Activated naive CD4-positive, alpha-beta T cell treated with anti-CD3 and anti-CD28 coated beads, Interleukin-2, amount 10 ng/mL, durations not matched to agents 7 days and 5 days (primary cell): ENCODE measurements at regions not wholly inside any gene's neighbourhood (a gene's known extent, or its start where the extent isn't known, plus 50 kb on each side); places are given as distances from the start of the nearest gene placed in this dataset.
"Not testable (repeated sequence)": the region's sequence is repeated elsewhere in the genome, so short reads cannot be mapped to it uniquely, and the experiment has no call there.

Experiments
- CTCF ChIA-PET: fragments of 350-600 bp; sonication (Branson Sonifier 250); formaldehyde crosslinking; loops from one replicate; lab custom pipeline; 2021; ENCODE audit warnings: antibody characterized with exemption; lab: Charles Lee
- DNase-seq: peaks from one replicate; pipeline ENCODE4 v3.0.0-alpha.2; 2020
- H3K27ac Mint-ChIP-seq: one replicate; pipeline ENCODE4 v1.8.0; 2021; ENCODE audit warnings: mild to moderate bottlenecking, moderate library complexity, mixed read lengths
- H3K27me3 Mint-ChIP-seq: one replicate; pipeline ENCODE4 v1.8.0; 2021; ENCODE audit warnings: mild to moderate bottlenecking, mixed read lengths
- H3K36me3 Mint-ChIP-seq: one replicate; pipeline ENCODE4 v1.8.0; 2021; ENCODE audit warnings: mixed read lengths
- H3K4me1 Mint-ChIP-seq: one replicate; pipeline ENCODE4 v1.8.0; 2021; ENCODE audit warnings: mixed read lengths
- H3K4me3 Mint-ChIP-seq: one replicate; pipeline ENCODE4 v1.8.0; 2021; ENCODE audit warnings: mild to moderate bottlenecking, moderate library complexity, mixed read lengths
- H3K9me3 Mint-ChIP-seq: one replicate; pipeline ENCODE4 v1.8.0; 2021; ENCODE audit warnings: mixed read lengths

- Mint-ChIP-seq H3K27ac (no peak overlapping the region), H3K27me3 (peaks cover 9% of the 10 kb centered on the region), H3K9me3 (no peaks in the 10 kb centered on the region), H3K36me3 (no peaks in the 10 kb centered on the region), H3K4me3 (no peak overlapping the region), H3K4me1 (peaks cover 26% of the 10 kb centered on the region)
- no peak for DNase-seq
- CTCF ChIA-PET: interaction anchor here (1.4 kb wide), 1 partner anchor 309 kb away, joined by 3 read pairs; no protein-coding TSS in a partner anchor
Measured at GRCh38 chr21:35201799-35202198, 152.7 kb upstream of the RUNX1 start.

GRCh38 chr21:35201288-35201687 is 152.2 kb upstream of the RUNX1 start:
- CTCF ChIA-PET: interaction anchor here (1.4 kb wide), 1 partner anchor 309 kb away, joined by 3 read pairs; no protein-coding TSS in a partner anchor
- Mint-ChIP-seq H3K4me1 (peaks cover 21% of the 10 kb centered on the region), H3K27ac (no peak overlapping the region), H3K9me3 (no peaks in the 10 kb centered on the region), H3K36me3 (no peaks in the 10 kb centered on the region), H3K4me3 (no peak overlapping the region), H3K27me3 (peaks cover 4% of the 10 kb centered on the region)
- no peak for DNase-seq

GRCh38 chr21:35199733-35200015 is 150.6 kb upstream of the RUNX1 start:
- H3K27ac Mint-ChIP-seq: no peak overlapping the region
- H3K4me1 Mint-ChIP-seq: peaks cover 5% of the 10 kb centered on the region

GRCh38 chr21:35198982-35199732 is 150.1 kb upstream of the RUNX1 start:
- no peak for DNase-seq
- Mint-ChIP-seq H3K27ac (no peak overlapping the region), H3K36me3 (no peaks in the 10 kb centered on the region), H3K4me1 (peaks cover 2% of the 10 kb centered on the region), H3K4me3 (no peak overlapping the region), H3K9me3 (no peaks in the 10 kb centered on the region), H3K27me3 (peaks cover 3% of the 10 kb centered on the region)
- CTCF ChIA-PET: interaction anchor here (0.6 kb wide), 1 partner anchor 148 kb away, joined by 4 read pairs; no protein-coding TSS in a partner anchor

More at GRCh38 chr21:35199733-35200015, 150.6 kb upstream of the RUNX1 start:
- no peak overlapping the region for H3K4me3 Mint-ChIP-seq
- peaks cover 3% of the 10 kb centered on the region for H3K27me3 Mint-ChIP-seq
- H3K9me3 Mint-ChIP-seq: no peaks in the 10 kb centered on the region
- CTCF ChIA-PET: no interaction called here
- no peaks in the 10 kb centered on the region for H3K36me3 Mint-ChIP-seq
- no peak for DNase-seq

GRCh38 chr21:35198565-35198964 is 149.5 kb upstream of the RUNX1 start:
- Mint-ChIP-seq H3K4me1 (peaks cover 2% of the 10 kb centered on the region), H3K27me3 (peaks cover 3% of the 10 kb centered on the region), H3K36me3 (no peaks in the 10 kb centered on the region), H3K4me3 (no peak overlapping the region), H3K9me3 (no peaks in the 10 kb centered on the region), H3K27ac (no peak overlapping the region)
- DNase-seq: no peak
- CTCF ChIA-PET: no interaction called here

GRCh38 chr21:35197992-35198431 is 148.9 kb upstream of the RUNX1 start:
- no peak overlapping the region for H3K27ac Mint-ChIP-seq

GRCh38 chr21:35197191-35197590 is 148.1 kb upstream of the RUNX1 start:
- Mint-ChIP-seq H3K4me1 (peaks cover 2% of the 10 kb centered on the region), H3K36me3 (no peaks in the 10 kb centered on the region), H3K27ac (no peak overlapping the region), H3K4me3 (no peak overlapping the region), H3K27me3 (peaks cover 3% of the 10 kb centered on the region), H3K9me3 (no peaks in the 10 kb centered on the region)
- CTCF ChIA-PET: no interaction called here
- DNase-seq: no peak

More at GRCh38 chr21:35197992-35198431, 148.9 kb upstream of the RUNX1 start:
- peaks cover 3% of the 10 kb centered on the region for H3K27me3 Mint-ChIP-seq
- H3K36me3 Mint-ChIP-seq: no peaks in the 10 kb centered on the region
- no peak for DNase-seq
- H3K4me3 Mint-ChIP-seq: no peak overlapping the region
- H3K4me1 Mint-ChIP-seq: peaks cover 2% of the 10 kb centered on the region
- CTCF ChIA-PET: no interaction called here
- H3K9me3 Mint-ChIP-seq: no peaks in the 10 kb centered on the region

- CTCF ChIA-PET: no interaction called here
- peaks cover 2% of the 10 kb centered on the region for H3K4me1 Mint-ChIP-seq
- no peaks in the 10 kb centered on the region for H3K36me3 Mint-ChIP-seq
- H3K27ac Mint-ChIP-seq: no peak overlapping the region
- H3K9me3 Mint-ChIP-seq: no peaks in the 10 kb centered on the region
- H3K4me3 Mint-ChIP-seq: no peak overlapping the region
- no peak for DNase-seq
- peaks cover 3% of the 10 kb centered on the region for H3K27me3 Mint-ChIP-seq
Measured at GRCh38 chr21:35196128-35196527, 147.0 kb upstream of the RUNX1 start.

- no peak overlapping the region for H3K4me3 Mint-ChIP-seq
- no peak for DNase-seq
- no peak overlapping the region for H3K27ac Mint-ChIP-seq
- CTCF ChIA-PET: no interaction called here
- H3K36me3 Mint-ChIP-seq: no peaks in the 10 kb centered on the region
- H3K27me3 Mint-ChIP-seq: peaks cover 3% of the 10 kb centered on the region
- H3K4me1 Mint-ChIP-seq: peaks cover 2% of the 10 kb centered on the region
- H3K9me3 Mint-ChIP-seq: no peaks in the 10 kb centered on the region
Measured at GRCh38 chr21:35195232-35195631, 146.1 kb upstream of the RUNX1 start.

- CTCF ChIA-PET: no interaction called here
- H3K36me3 Mint-ChIP-seq: no peaks in the 10 kb centered on the region
- H3K4me1 Mint-ChIP-seq: no peaks in the 10 kb centered on the region
- H3K4me3 Mint-ChIP-seq: no peak overlapping the region
- H3K27ac Mint-ChIP-seq: no peak overlapping the region
- DNase-seq: no peak
- peaks cover 3% of the 10 kb centered on the region for H3K27me3 Mint-ChIP-seq
- H3K9me3 Mint-ChIP-seq: no peaks in the 10 kb centered on the region
Measured at GRCh38 chr21:35191754-35192153, 142.7 kb upstream of the RUNX1 start.

- no peak overlapping the region for H3K4me3 Mint-ChIP-seq
- CTCF ChIA-PET: no interaction called here
- H3K36me3 Mint-ChIP-seq: no peaks in the 10 kb centered on the region
- no peaks in the 10 kb centered on the region for H3K9me3 Mint-ChIP-seq
- H3K4me1 Mint-ChIP-seq: no peaks in the 10 kb centered on the region
- no peak for DNase-seq
- no peak overlapping the region for H3K27ac Mint-ChIP-seq
- H3K27me3 Mint-ChIP-seq: peaks cover 3% of the 10 kb centered on the region
Measured at GRCh38 chr21:35191128-35191527, 142.0 kb upstream of the RUNX1 start.

- CTCF ChIA-PET: no interaction called here
- Mint-ChIP-seq H3K9me3 (no peaks in the 10 kb centered on the region), H3K27ac (no peak overlapping the region), H3K4me1 (no peaks in the 10 kb centered on the region), H3K27me3 (peaks cover 3% of the 10 kb centered on the region), H3K4me3 (no peak overlapping the region), H3K36me3 (no peaks in the 10 kb centered on the region)
- no peak for DNase-seq
Measured at GRCh38 chr21:35190201-35190701, 141.1 kb upstream of the RUNX1 start.

- H3K27ac Mint-ChIP-seq: no peak overlapping the region
- DNase-seq: no peak
- H3K4me3 Mint-ChIP-seq: no peak overlapping the region
- no peaks in the 10 kb centered on the region for H3K9me3 Mint-ChIP-seq
- no peaks in the 10 kb centered on the region for H3K36me3 Mint-ChIP-seq
- no peaks in the 10 kb centered on the region for H3K4me1 Mint-ChIP-seq
- CTCF ChIA-PET: no interaction called here
- no peaks in the 10 kb centered on the region for H3K27me3 Mint-ChIP-seq
Measured at GRCh38 chr21:35189077-35189863, 140.2 kb upstream of the RUNX1 start.

GRCh38 chr21:35183389-35183788 is 134.3 kb upstream of the RUNX1 start:
- H3K9me3 Mint-ChIP-seq, CTCF ChIA-PET, H3K27ac Mint-ChIP-seq, H3K27me3 Mint-ChIP-seq, H3K4me3 Mint-ChIP-seq, H3K4me1 Mint-ChIP-seq, H3K36me3 Mint-ChIP-seq, DNase-seq: not testable (repeated sequence)
